HG03469 (cell line): ENCODE measurements at regions not wholly inside any gene's neighbourhood (a gene's known extent, or its start where the extent isn't known, plus 50 kb on each side); places are given as distances from the start of the nearest gene placed in this dataset.

Source experiments
- ATAC-seq: cut with Tn5 transposase; IDR thresholded peaks from one replicate; pipeline ENCODE4 v1.9.1; 2021; ENCODE audit warnings: mild to moderate bottlenecking, moderate library complexity, moderate number of reproducible peaks; ENCODE audit not compliant: unreplicated experiment

DNA sequence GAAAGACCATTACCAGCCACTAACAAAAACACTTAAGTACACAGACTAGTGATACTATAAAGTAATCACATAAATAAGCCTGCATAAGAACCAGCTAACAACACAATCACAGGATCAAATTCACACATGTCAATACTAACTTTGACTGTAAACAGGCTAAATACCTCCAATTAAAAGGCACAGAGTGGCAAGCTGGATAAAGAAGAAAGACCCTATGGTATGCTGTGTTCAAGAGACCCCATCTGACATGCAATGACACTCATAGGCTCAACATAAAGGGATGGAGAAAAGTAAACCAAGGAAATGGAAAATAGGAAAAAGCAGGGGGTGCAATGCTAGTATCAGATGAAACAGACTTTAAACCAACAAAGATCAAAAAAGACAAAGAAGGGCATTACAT, 631.8 kb upstream of the NOX3 start:
- ATAC-seq, result no peak

DNA sequence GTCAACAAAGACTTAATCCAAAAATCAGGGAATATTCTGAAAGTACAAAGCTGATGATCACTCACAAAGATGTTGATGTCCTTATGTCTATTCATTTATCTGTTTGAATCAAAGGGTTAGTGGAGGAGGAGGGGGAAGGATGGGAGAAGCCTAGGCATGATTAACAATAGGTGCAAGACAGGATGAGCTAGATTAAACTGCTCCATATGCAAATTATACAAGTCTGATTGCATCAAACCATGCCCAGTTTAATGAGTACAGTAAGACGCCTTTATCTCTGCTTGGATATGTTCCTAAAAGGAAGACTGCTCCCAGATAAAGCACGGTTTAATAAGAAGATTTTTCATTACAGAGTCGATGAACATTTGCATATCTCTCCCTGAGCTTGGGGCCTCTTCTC, 626.4 kb upstream of the NOX3 start:
- ATAC-seq, result no peak

GRCh38 chr6:156080371-156080770, 624.7 kb upstream of the NOX3 start:
- no peak for ATAC-seq

DNA sequence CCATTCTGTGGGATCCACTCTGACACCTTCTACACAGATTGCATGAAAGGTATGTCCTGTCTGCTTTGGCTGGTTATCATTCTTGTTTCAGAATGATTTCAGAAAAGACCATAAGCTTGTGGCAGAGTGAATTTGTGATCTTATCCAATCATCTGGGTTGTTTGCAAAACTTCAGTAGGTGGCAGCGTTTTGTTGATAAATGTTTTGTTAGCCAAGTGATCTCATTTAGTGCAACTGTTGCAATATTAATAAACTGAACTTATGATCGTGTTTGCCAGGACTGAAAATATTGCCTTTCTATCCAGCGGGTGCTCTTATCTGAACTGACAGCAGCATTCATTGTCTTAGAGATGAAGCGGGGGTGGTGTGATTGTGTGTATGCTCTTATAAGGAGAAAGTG, 613.2 kb upstream of the NOX3 start:
- no peak for ATAC-seq

DNA sequence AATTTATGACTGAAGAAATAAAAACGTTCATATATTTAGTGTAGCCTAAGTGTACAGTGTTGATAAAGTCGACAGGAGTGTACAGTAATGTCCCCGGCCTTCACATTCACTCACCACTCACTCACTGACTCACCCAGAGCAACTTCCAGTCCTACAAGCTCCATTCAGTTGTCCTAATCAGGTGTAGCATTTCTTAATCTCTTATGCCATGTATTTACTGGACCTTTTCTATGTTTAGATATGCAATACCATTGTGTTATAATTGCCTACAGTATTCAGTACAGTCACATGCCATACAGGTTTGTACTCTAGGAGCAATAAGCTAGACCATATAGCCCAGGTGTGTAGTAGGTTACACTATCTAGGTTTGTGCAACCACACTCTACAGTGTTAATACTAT, 610.2 kb upstream of the NOX3 start:
- ATAC-seq, result no peak

- ATAC-seq, result no peak
Measured at GRCh38 chr6:156062091-156062563, 606.5 kb upstream of the NOX3 start.

DNA sequence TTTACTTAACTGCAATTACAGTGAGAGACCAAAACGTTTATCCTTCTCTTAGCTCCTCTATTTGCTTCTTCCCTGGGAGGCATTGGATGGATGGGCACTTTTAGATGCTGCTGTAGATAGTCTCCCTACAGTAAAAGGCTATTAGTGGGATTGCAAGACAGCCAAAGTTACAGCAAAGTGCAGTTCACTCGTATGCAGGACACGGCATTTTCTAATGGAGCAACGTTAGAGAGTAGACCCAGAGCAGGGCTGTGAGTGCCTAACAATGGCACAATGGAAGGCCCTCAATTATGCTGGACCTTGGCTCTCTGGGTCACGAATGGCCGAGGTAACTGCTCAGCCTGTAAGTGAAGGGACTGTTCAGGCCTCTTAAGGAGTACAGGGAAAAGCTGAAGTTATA, 605.8 kb upstream of the NOX3 start:
- no peak for ATAC-seq

DNA sequence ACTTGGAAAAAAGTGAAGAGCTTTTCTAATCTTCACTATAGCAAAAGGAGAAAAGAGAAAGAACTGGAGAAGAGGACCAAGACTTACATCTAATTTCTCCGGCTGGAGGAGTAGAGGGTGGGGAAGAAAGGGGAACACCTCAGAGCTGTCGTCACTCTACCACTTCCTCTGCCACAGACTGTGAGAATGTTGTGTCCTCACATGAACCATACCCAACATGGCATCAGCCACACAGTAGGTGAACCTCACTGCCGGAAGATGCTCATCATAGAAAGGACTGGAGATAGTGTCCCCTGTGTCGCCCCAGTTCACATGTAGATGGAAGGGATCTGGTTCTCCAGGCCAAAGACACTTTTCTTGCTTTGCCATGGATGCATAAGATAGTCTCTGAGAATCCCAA, 604.4 kb upstream of the NOX3 start:
- ATAC-seq, result no peak

DNA sequence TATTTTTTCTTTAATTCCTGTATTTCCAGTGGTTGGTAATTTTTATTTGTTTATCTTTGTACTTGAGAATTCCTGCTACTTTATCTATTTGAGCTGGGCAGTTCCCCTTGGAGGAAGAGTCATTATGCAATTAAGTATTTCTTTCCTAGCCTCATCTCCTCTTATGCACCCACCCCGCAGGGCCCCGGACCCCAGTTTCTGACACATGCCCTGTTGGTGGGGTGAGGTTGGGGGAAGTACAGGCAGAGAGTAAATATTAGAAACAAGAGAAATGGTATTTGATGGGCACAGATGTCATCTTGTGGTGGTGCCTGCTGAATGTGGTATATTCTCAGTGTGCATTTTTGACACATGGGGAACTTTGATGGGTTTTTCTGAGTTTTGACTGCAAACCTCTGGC, 602.7 kb upstream of the NOX3 start:
- no peak for ATAC-seq

DNA sequence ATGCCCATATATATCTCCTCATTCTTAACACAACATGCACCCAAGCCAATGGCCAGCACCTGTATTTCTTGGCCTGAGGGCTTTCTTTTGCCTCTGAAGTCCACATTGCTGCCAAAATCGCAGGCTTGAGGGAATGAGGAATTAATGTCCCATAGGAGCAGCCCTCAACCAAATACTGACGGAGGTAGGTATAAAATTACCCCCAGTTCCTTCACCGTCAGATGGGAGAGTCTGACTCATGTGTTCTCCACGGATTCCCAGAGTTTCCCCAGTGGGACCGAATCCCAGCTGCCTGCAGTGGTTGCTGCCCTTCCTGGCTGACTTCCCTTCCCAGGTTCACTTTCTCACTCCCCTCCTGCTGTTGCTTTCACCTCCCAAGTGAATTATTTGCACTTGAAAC, 602.2 kb upstream of the NOX3 start:
- no peak for ATAC-seq

DNA sequence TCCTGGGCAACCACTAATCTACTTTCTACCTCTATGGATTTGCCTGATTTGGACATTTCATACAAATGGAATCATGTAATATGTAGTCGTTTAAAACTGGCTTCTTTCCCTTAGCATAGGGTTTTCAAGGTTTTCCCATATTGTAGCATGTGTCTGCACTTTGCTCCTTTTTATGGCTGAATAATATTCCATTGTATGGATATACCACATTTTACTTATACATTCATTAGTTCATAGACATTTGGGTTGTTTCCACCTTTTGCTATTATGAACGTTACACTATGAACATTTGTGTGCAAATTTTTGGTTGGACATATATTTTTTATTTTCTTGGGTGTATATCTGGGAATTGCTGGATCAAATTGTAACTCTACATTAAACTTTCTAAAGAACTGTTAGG, 600.4 kb upstream of the NOX3 start:
- ATAC-seq, result no peak

GRCh38 chr6:156053626-156054025, 598.0 kb upstream of the NOX3 start:
- ATAC-seq, result no peak

GRCh38 chr6:156046841-156047449, 591.3 kb upstream of the NOX3 start:
- no peak for ATAC-seq

DNA sequence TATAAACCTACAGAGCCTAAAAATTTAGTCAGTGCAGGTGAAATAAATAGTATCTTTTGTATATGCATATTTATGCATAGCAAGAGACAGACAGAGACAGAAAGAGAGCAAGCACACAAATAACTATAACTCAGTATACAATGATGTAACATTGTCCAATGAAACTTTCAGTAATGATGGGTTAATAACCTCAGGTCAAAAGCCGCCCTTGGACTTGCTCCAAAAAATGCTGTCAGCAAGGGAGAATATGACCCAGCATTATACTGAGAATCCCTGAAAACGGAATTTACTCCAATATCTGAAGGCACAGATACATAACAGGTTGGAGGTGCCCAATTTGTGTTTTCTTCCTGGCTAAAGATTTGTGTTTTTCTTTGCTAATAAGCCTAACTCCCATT, 590.6 kb upstream of the NOX3 start:
- no peak for ATAC-seq

DNA sequence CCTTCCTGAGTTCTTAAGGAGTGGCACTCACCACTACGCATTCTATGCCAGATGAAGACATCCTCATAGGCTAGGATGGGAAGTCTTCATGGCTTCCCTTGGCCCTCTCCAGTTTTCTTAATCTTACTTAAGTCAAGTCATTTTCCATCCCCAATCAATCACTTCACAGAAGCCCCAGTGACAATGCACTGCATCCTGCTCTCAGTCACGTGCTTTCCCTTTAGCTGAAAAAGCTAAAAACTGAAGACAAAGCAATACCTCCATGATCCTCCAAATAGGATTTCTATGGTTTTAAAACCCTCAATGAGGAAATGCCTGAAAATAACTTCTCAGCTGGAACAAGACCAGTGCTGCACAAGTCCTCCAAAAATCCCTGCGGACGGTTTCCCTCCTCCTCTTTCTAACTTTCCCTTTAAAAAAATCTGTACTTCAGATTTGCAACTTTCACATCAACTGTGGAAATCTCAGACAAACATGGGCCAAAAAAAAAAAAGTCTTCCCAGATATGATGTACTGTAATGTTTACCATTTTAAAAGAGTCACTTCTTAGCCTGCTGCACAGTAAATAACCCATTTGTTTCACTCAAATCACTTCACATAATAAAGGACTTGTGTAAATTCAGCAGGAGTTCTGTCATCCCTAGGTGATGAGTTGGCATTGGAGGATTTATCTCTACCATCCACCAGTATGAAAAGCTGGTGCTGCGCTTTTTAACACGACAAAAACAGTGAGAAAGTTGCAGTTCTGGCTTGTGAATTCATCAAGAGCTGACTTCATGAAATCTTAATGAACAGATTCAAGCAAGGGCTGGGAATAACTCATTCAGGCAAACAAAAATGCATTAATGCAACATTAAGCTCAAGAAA, 590.0 kb upstream of the NOX3 start:
- no peak for ATAC-seq

DNA sequence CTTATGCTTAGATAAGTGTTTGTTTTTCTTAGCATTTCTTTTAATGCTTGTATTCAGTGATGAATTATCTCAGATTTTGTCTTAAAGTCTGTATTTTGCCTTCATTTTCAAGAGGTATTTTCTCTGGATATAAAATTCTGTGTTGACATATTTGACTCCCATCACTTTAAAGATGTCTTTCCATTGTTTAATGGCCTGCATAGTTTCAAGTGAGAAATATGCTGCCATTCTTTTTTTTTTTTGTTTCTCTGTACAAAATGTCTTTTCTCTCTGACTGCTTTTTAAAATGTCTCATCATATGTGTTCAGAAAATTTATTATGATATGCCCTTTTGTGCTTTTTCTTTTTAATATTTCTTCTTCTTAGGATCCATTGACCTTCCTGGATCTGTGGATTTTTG, 578.0 kb upstream of the NOX3 start:
- no peak for ATAC-seq

- ATAC-seq, result no peak
Measured at GRCh38 chr6:156031516-156031915, 575.9 kb upstream of the NOX3 start.

GRCh38 chr6:156030053-156030452, 574.4 kb upstream of the NOX3 start:
- no peak for ATAC-seq

- no peak for ATAC-seq
Measured at GRCh38 chr6:156029286-156029985, 573.8 kb upstream of the NOX3 start.

DNA sequence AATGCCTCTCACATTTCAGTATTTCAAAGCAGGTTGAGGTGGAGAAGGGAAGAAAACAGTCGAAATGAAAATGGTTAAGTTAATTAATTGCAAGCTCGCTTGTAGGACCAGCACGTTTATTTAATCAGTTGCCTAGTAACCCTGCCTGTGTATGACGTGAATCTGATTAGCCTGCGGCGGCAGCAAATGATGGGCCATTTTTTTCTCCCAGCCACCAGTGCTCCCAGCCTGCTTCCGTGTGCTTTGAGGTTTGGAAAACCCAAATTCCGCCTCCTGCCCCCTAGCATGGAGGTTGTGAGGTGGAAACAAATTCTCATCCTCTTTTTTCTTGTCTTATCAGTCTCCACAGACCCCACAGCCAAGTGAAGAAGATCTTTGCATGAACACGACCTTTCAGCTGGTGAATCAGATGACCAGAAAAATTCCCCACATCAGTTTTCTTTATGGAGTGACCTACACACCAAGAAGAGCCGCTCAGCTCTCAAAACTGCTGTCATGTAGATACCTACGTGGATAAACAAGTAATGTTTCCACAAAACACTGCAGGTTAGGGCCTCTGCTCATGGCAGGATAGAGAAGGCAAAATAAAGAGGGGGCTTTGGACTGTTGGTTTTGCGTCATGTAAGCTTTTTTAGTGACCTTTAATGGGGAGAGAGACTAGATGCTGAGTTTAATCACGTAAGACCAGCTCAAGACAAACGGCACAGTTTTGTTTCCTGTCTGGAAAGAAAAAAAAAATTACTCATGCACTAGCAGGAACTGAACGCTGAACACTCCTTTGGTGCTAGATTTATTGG, 572.9 kb upstream of the NOX3 start:
- no peak for ATAC-seq

DNA sequence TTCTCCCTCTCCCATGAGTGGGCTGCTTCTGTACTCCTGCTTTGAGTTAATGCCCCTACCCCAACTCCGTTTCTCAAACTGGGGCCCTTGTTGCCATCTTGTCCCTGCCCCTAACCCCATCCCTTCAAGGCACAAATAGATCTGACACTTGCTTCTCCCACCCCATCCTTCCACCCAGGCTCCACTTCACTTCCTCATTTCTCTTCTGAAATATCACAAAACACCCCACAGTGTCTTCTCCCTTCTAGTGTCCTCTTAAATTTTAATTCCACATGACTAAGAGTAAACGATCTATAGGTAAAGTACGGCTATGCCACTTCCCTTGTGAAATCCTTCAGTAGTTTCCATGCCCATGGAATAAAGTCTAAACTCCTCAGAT, 571.6 kb upstream of the NOX3 start:
- ATAC-seq, result no peak
